Keratinocyte (primary cell): ENCODE measurements at regions not wholly inside any gene's neighbourhood (a gene's known extent, or its start where the extent isn't known, plus 50 kb on each side); places are given as distances from the start of the nearest gene placed in this dataset.

ENCODE experiments used
- DNase-seq: peaks from one replicate; pipeline ENCODE4 v3.0.0-alpha.2; 2011; ENCODE audit warnings: low read depth, missing footprints, low spot score
- FAIRE-seq: peaks from 2 replicates; lab custom pipeline; 2011; peaks lifted over from hg19 to GRCh38; lab: Jason Lieb, UNC
- H2AFZ ChIP-seq: 2 replicates; pipeline ENCODE4 v1.6.0; 2012; ENCODE audit warnings: low read length, control low read depth, inconsistent platforms; ENCODE audit not compliant: control insufficient read depth
- H3K27ac ChIP-seq: 2 replicates; pipeline ENCODE4 v1.5.1; 2011; ENCODE audit warnings: low read length; ENCODE audit not compliant: control insufficient read depth, insufficient read depth
- H3K27me3 ChIP-seq: 3 replicates; pipeline ENCODE4 v1.6.0; 2011; ENCODE audit warnings: low read length; ENCODE audit not compliant: control insufficient read depth, insufficient read depth; ENCODE audit errors: extremely low read depth
- H3K36me3 ChIP-seq, 2 experiments: 2 replicates in 1 of 2; 3 replicates in 1 of 2; pipeline ENCODE4 v1.5.1; 2011; ENCODE audit warnings: low read length in 2 of 2, mild to moderate bottlenecking in 1 of 2; ENCODE audit not compliant: control insufficient read depth in 2 of 2, insufficient read depth in 2 of 2; ENCODE audit errors: extremely low read depth in 1 of 2
- H3K4me1 ChIP-seq: 3 replicates; pipeline ENCODE4 v1.5.1; 2011; ENCODE audit warnings: low read length; ENCODE audit not compliant: control insufficient read depth, insufficient read depth; ENCODE audit errors: extremely low read depth
- H3K4me2 ChIP-seq: 3 replicates; pipeline ENCODE4 v1.6.0; 2011; ENCODE audit warnings: low read depth, low read length; ENCODE audit not compliant: control insufficient read depth, insufficient read depth; ENCODE audit errors: extremely low read depth
- H3K4me3 ChIP-seq, 3 experiments: fragments of 200-600 bp in 1 of 3; sonication (generic) in 1 of 3; 2 replicates in 2 of 3; 3 replicates in 1 of 3; pipeline ENCODE4 v1.5.1; 2011 to 2016; ENCODE audit warnings: low read length in 3 of 3, mild to moderate bottlenecking in 3 of 3, control low read depth in 2 of 3, inconsistent platforms in 1 of 3, low read depth in 1 of 3, mixed read lengths in 1 of 3, mixed run types in 1 of 3, moderate library complexity in 1 of 3; ENCODE audit not compliant: control insufficient read depth in 2 of 3, insufficient read depth in 2 of 3; ENCODE audit errors: extremely low read depth in 1 of 3
- H3K79me2 ChIP-seq: 2 replicates; pipeline ENCODE4 v1.6.0; 2012; ENCODE audit warnings: low read length; ENCODE audit not compliant: control insufficient read depth, insufficient read depth
- H3K9ac ChIP-seq: 3 replicates; pipeline ENCODE4 v1.6.0; 2011; ENCODE audit warnings: low read length; ENCODE audit not compliant: control insufficient read depth, insufficient read depth; ENCODE audit errors: extremely low read depth
- H3K9me1 ChIP-seq: 3 replicates; pipeline ENCODE4 v1.6.0; 2011; ENCODE audit warnings: low read length; ENCODE audit not compliant: control insufficient read depth, insufficient read depth; ENCODE audit errors: extremely low read depth
- H3K9me3 ChIP-seq: 2 replicates; pipeline ENCODE4 v1.5.1; 2012; ENCODE audit warnings: low read depth, low read length; ENCODE audit not compliant: control insufficient read depth
- H4K20me1 ChIP-seq: 3 replicates; pipeline ENCODE4 v1.6.0; 2011; ENCODE audit warnings: low read length; ENCODE audit not compliant: control insufficient read depth, insufficient read depth; ENCODE audit errors: extremely low read depth
- CTCF ChIP-seq, 3 experiments: IDR thresholded peaks in 1 of 3; conservative IDR thresholded peaks in 1 of 3; optimal IDR thresholded peaks in 1 of 3; 2 replicates in 2 of 3; 3 replicates in 1 of 3; pipeline versions ENCODE3 to v1.5.1; 2011; ENCODE audit warnings: low read length in 3 of 3, mild to moderate bottlenecking in 3 of 3, moderate library complexity in 2 of 3, control low read depth in 1 of 3, inconsistent platforms in 1 of 3; ENCODE audit not compliant: insufficient read depth in 2 of 3; ENCODE audit errors: extremely low read depth in 1 of 3
- EZH2 ChIP-seq: IDR thresholded peaks from one replicate; pipeline ENCODE4 v1.6.1; 2012; ENCODE audit warnings: inconsistent platforms, mild to moderate bottlenecking, low read length, moderate library complexity
- dilution Hi-C: fragments of 300-500 bp; cut with MboI; formaldehyde crosslinking; loops from one replicate; pipeline ENCODE4 v1.7.0; 2020; ENCODE audit warnings: low sequenced_read_pairs; ENCODE audit not compliant: extremely low pct_ligation_motif_present

- Histone ChIP-seq H3K9ac (no peak overlapping the region), H3K4me2 (no peak overlapping the region), H3K9me1 (no peaks in the 10 kb centered on the region), H4K20me1 (no peaks in the 10 kb centered on the region), H3K36me3 (no peaks in the 10 kb centered on the region), H2AFZ (no peak overlapping the region), H3K9me3 (no peaks in the 10 kb centered on the region), H3K4me1 (no peaks in the 10 kb centered on the region), H3K79me2 (no peaks in the 10 kb centered on the region), H3K27ac (no peak overlapping the region), H3K27me3 (no peaks in the 10 kb centered on the region), H3K4me3 (no peak overlapping the region)
- dilution Hi-C loops: no loop called here
- FAIRE-seq: no peak
- no peak for DNase-seq
- TF ChIP-seq EZH2 (no peak), CTCF (optimal IDR thresholded peaks at IDR 0.05 in 1 of 3, IDR thresholded peaks at IDR 0.05 in 1 of 3, conservative IDR thresholded peaks at IDR 0.05 in 1 of 3; ENCODE audit: extremely low read depth in 1 of 3, insufficient read depth in 2 of 3, low read length in 3 of 3) (no peak)
Measured at GRCh38 chr7:123285076-123285700, 85.4 kb upstream of the SLC13A1 start.

- H3K27me3 ChIP-seq: no peaks in the 10 kb centered on the region
- no peak overlapping the region for H3K9ac ChIP-seq
- H3K27ac ChIP-seq: no peak overlapping the region
- H4K20me1 ChIP-seq: no peaks in the 10 kb centered on the region
- TF ChIP-seq CTCF (optimal IDR thresholded peaks at IDR 0.05 in 1 of 3, IDR thresholded peaks at IDR 0.05 in 1 of 3, conservative IDR thresholded peaks at IDR 0.05 in 1 of 3; ENCODE audit: extremely low read depth in 1 of 3, insufficient read depth in 2 of 3, low read length in 3 of 3): no peak
- no peak for TF ChIP-seq EZH2
- FAIRE-seq: no peak
- H3K9me1 ChIP-seq: no peaks in the 10 kb centered on the region
- no peak overlapping the region for H3K4me3 ChIP-seq
- DNase-seq: no peak
- no peak overlapping the region for H2AFZ ChIP-seq
- no peaks in the 10 kb centered on the region for H3K4me1 ChIP-seq
- no peak overlapping the region for H3K4me2 ChIP-seq
- H3K9me3 ChIP-seq: no peaks in the 10 kb centered on the region
- no peaks in the 10 kb centered on the region for H3K79me2 ChIP-seq
- dilution Hi-C loops: no loop called here
- no peaks in the 10 kb centered on the region for H3K36me3 ChIP-seq
Measured at GRCh38 chr7:123283373-123283772, 83.6 kb upstream of the SLC13A1 start.
